Thoracic aorta (tissue), 2 donors: ENCODE measurements at regions not wholly inside any gene's neighbourhood (a gene's known extent, or its start where the extent isn't known, plus 50 kb on each side); places are given as distances from the start of the nearest gene placed in this dataset.

ENCODE experiments used
- ATAC-seq: fragments of 150-250 bp; one replicate; pipeline ENCODE4 v1.8.0; 2017; ENCODE audit warnings: low read depth; ENCODE audit not compliant: insufficient number of reproducible peaks, low FRiP score
- DNase-seq: peaks from one replicate; pipeline ENCODE4 v3.0.0-alpha.2; 2020; ENCODE audit warnings: low spot score
- H3K27ac ChIP-seq, 2 donors: fragments of 200-600 bp; sonication (generic); 1 replicate in 1 of 2; 2 replicates in 1 of 2; pipeline ENCODE4 v1.5.1; 2016; ENCODE audit warnings: mild to moderate bottlenecking in 2 of 2, moderate library complexity in 2 of 2
- H3K27me3 ChIP-seq: fragments of 200-600 bp; sonication (generic); replicated peaks from 2 replicates; pipeline ENCODE4 v1.6.0; 2016; ENCODE audit warnings: mild to moderate bottlenecking; ENCODE audit not compliant: insufficient read depth
- H3K36me3 ChIP-seq: fragments of 200-600 bp; sonication (generic); one replicate; pipeline ENCODE4 v1.5.1; 2016
- H3K4me1 ChIP-seq, 2 donors: fragments of 200-600 bp; sonication (generic); 1 replicate in 1 of 2; 2 replicates in 1 of 2; pipeline versions ENCODE4 v1.5.1 to v1.6.0; 2016; ENCODE audit warnings: low read depth in 2 of 2, mild to moderate bottlenecking in 1 of 2; ENCODE audit not compliant: control insufficient read depth in 1 of 2
- H3K4me3 ChIP-seq: fragments of 200-600 bp; sonication (generic); 2 replicates; pipeline ENCODE4 v1.5.1; 2016; ENCODE audit warnings: mild to moderate bottlenecking
- H3K9me3 ChIP-seq: fragments of 200-600 bp; sonication (generic); 2 replicates; pipeline ENCODE4 v1.5.1; 2016
- CTCF ChIP-seq: fragments of 200-600 bp; sonication (generic); IDR thresholded peaks from one replicate; pipeline ENCODE4 v1.5.1; 2019; ENCODE audit warnings: antibody characterized with exemption

DNA sequence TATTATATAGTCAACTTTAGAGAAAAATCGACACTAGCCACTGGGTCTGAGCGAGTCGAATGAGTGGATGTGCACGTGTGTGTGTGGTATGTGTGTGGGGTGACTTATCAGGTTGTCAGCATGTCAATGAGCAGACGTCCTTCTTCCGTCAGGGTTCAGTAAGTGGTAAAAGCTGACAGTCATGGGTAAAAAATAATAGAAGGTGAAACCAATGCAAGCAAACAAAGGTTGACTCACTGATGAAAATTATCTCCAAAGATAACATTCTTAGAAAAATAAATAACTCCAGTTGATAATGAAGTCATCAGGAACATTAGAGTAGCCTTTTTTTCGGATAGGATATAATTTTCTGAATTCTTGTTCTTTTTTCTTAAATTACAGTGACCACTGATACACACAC lies 243.8 kb upstream of the FOXQ1 start:
- Histone ChIP-seq H3K9me3 (no peaks in the 10 kb centered on the region), H3K27me3 (no peaks in the 10 kb centered on the region), H3K4me1 (no peaks in the 10 kb centered on the region), H3K36me3 (no peaks in the 10 kb centered on the region), H3K4me3 (no peak overlapping the region), H3K27ac (no peak overlapping the region)
- DNase-seq: no peak
- no peak for ATAC-seq
- TF ChIP-seq CTCF: no peak

GRCh38 chr6:1067346-1067745 lies 244.6 kb upstream of the FOXQ1 start:
- ATAC-seq (no peak), DNase-seq (no peak)
- no peaks in the 10 kb centered on the region for H3K9me3 ChIP-seq
- no peaks in the 10 kb centered on the region for H3K27me3 ChIP-seq
- no peaks in the 10 kb centered on the region for H3K36me3 ChIP-seq
- H3K4me3 ChIP-seq: no peak overlapping the region
- TF ChIP-seq CTCF: no peak
- no peak overlapping the region for H3K27ac ChIP-seq
- no peaks in the 10 kb centered on the region for H3K4me1 ChIP-seq

DNA sequence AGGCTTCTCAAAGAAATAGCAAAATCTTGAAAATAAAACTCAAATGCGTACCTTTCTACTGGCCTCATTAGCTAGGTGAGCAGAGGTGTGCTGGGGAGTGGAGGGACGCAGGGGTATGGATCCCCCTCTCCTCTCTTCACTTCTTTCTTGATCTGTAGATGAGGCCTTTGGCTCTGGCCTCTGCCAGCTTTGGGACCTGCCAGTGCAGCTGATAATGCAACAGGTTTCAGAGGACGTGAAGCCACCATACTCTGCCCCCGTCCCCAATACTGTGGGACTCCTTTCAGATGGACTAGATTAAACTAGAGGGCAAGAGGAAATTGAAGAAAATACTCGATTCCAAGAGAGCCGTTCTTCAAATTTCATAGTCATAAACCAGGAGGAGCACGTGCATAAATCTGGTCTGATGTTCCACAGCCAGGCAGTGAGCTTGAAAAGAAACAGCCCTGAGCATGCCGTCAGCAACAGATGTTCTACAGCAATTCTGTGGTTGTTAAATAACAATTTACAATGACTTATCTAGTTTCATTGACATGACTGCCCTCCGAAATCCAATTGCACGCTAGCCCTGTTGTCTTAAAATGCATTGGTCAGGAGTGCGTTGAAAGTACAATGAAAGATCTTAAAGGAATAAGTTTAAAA lies 245.3 kb upstream of the FOXQ1 start:
- no peak for TF ChIP-seq CTCF
- Histone ChIP-seq H3K9me3 (no peaks in the 10 kb centered on the region), H3K4me3 (no peak overlapping the region), H3K27me3 (no peaks in the 10 kb centered on the region), H3K27ac (no peak overlapping the region), H3K36me3 (no peaks in the 10 kb centered on the region), H3K4me1 (no peaks in the 10 kb centered on the region)
- no peak for ATAC-seq
- no peak for DNase-seq

DNA sequence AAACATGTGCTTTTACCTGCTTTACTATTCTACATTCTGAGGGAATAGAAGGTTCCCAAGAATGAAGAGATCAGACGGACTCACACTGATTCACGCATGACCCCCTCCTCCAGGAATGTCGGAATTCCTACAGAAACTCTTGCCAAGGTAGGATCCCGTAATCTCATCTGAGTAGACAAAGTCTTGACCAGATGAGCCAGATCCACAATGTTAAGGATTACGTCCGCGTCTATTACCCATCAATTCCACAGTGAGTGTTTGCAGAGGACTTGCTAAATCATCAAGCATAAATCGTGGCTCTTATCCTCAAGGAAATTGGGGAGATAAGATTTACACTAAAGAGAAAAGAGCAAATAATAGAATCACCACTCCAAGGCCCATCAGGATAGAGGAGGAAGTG lies 245.9 kb upstream of the FOXQ1 start:
- DNase-seq (no peak), ATAC-seq (no peak)
- Histone ChIP-seq H3K9me3 (no peaks in the 10 kb centered on the region), H3K27ac (no peak overlapping the region), H3K4me1 (no peaks in the 10 kb centered on the region), H3K36me3 (no peaks in the 10 kb centered on the region), H3K4me3 (no peak overlapping the region), H3K27me3 (no peaks in the 10 kb centered on the region)
- TF ChIP-seq CTCF: no peak

DNA sequence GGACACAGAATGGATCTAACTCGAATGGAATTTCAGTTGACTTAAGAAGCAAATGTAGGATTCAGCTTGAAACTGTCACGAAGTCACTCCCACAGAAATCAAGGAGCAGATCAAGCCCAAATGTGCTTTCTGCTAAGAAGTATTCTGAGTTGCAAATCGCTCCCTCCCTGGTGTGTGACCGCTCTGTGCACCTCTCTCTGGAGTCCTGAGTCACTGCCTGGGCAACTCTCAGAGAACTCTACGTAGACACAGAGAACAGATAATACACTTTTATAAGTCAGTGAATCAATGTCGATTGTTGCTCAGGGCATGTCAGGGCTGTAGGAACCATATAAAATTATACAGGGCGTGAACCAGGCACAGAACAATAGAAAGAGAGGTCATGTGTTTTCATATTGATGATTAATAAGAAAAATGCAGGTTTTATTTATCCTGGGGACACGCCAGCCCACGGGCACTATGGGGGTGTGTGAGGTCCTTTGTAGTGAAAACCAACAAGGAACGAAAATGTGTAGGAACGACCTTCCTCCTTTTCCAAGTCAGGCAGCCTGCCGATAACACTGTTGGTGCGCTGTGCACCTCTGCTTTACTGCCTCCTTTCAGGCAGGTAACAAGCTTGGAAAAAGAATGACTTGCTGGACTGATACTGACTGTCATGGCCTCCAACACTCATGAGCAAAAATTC lies 248.1 kb upstream of the FOXQ1 start:
- H3K36me3 ChIP-seq: no peaks in the 10 kb centered on the region
- no peak overlapping the region for H3K4me3 ChIP-seq
- no peaks in the 10 kb centered on the region for H3K27me3 ChIP-seq
- ATAC-seq (no peak), DNase-seq (no peak)
- no peak for TF ChIP-seq CTCF
- no peak overlapping the region for H3K27ac ChIP-seq
- H3K9me3 ChIP-seq: no peaks in the 10 kb centered on the region
- H3K4me1 ChIP-seq: no peaks in the 10 kb centered on the region
